HepG2 (cell line): ENCODE measurements at regions not wholly inside any gene's neighbourhood (a gene's known extent, or its start where the extent isn't known, plus 50 kb on each side); places are given as distances from the start of the nearest gene placed in this dataset.

Source experiments
- ATAC-seq: fragments of 200-7000 bp; cut with Tn5 transposase; 3 replicates; pipeline ENCODE4 v1.9.1; 2020; ENCODE audit warnings: mild to moderate bottlenecking, moderate library complexity
- BruUV-seq: library from RNA; stranded (reverse); fragments of 400-500 nt; replicated peaks from 2 replicates; lab custom pipeline; 2021; lab: Mats Ljungman, UMichigan
- CTCF ChIA-PET: fragments of 300-600 bp; formaldehyde crosslinking; extraction: SDS; loops from one replicate; lab custom pipeline; 2021; ENCODE audit warnings: low total read pairs, inconsistent platforms, low intra/inter-chr PET ratio; lab: Yijun Ruan, JAX
- POLR2A ChIA-PET: fragments of 350-600 bp; sonication (Branson Sonifier 250); formaldehyde crosslinking; loops from one replicate; lab custom pipeline; 2020; ENCODE audit warnings: antibody characterized with exemption, inconsistent platforms; lab: Yijun Ruan, JAX
- DNase-seq: peaks from one replicate; pipeline ENCODE4 v3.0.0-alpha.2; 2015; ENCODE audit warnings: low spot score
- FAIRE-seq: peaks from 3 replicates; lab custom pipeline; 2011; peaks lifted over from hg19 to GRCh38; lab: Jason Lieb, UNC
- H2AFZ ChIP-seq: one replicate; pipeline ENCODE4 v1.6.1; 2011; ENCODE audit warnings: low read length, inconsistent platforms
- H3K27ac ChIP-seq: fragments of 300-600 bp; 3 replicates; pipeline ENCODE4 v1.8.0; 2011; ENCODE audit warnings: mixed run types, mild to moderate bottlenecking, mixed read lengths, low read length, inconsistent platforms; ENCODE audit not compliant: insufficient read depth; ENCODE audit errors: extremely low read length
- H3K27me3 ChIP-seq, 2 experiments: fragments of 200-600 bp in 1 of 2; 2 replicates in 1 of 2; 3 replicates in 1 of 2; pipeline versions ENCODE4 v1.6.0 to v1.8.0; 2011; ENCODE audit warnings: low read length in 2 of 2, mild to moderate bottlenecking in 2 of 2, moderate library complexity in 2 of 2, inconsistent platforms in 1 of 2; ENCODE audit not compliant: insufficient read depth in 2 of 2, control insufficient read depth in 1 of 2
- H3K36me3 ChIP-seq, 2 experiments: fragments of 200-600 bp in 1 of 2; replicated peaks in 1 of 2; 2 replicates in 1 of 2; 3 replicates in 1 of 2; pipeline versions ENCODE4 v1.5.1 to v1.8.0; 2011; ENCODE audit warnings: low read length in 2 of 2, inconsistent platforms in 1 of 2; ENCODE audit not compliant: insufficient read depth in 2 of 2, control insufficient read depth in 1 of 2
- H3K4me1 ChIP-seq: 2 replicates; pipeline ENCODE4 v1.5.1; 2012; ENCODE audit warnings: low read length, inconsistent platforms; ENCODE audit not compliant: insufficient read depth
- H3K4me2 ChIP-seq: 2 replicates; pipeline ENCODE4 v1.6.0; 2011; ENCODE audit warnings: low read depth, low read length, inconsistent platforms
- H3K4me3 ChIP-seq, 3 experiments: fragments of 200-600 bp in 1 of 3; sonication (generic), shearing (Covaris generic) in 1 of 3; replicated peaks in 1 of 3; 2 replicates each; pipeline ENCODE4 v1.5.1; 2011 to 2016; ENCODE audit warnings: low read length in 3 of 3, inconsistent platforms in 2 of 3, low read depth in 2 of 3, mild to moderate bottlenecking in 2 of 3, control low read depth in 1 of 3, mixed read lengths in 1 of 3; ENCODE audit not compliant: insufficient read depth in 1 of 3
- H3K79me2 ChIP-seq: one replicate; pipeline ENCODE4 v1.6.1; 2011; ENCODE audit warnings: low read length, inconsistent platforms; ENCODE audit not compliant: insufficient read depth
- H3K9ac ChIP-seq: 2 replicates; pipeline ENCODE4 v1.6.0; 2011; ENCODE audit warnings: mild to moderate bottlenecking, low read depth, low read length, inconsistent platforms; ENCODE audit not compliant: insufficient read depth
- H3K9me3 ChIP-seq: 2 replicates; pipeline ENCODE4 v1.5.1; 2012; ENCODE audit warnings: mild to moderate bottlenecking, low read length
- H4K20me1 ChIP-seq: 2 replicates; pipeline ENCODE4 v1.6.0; 2011; ENCODE audit warnings: inconsistent platforms, mild to moderate bottlenecking, low read length, moderate library complexity; ENCODE audit not compliant: insufficient read depth
- ATF2 ChIP-seq: sonication (generic); formaldehyde crosslinking; IDR thresholded peaks from 2 replicates; pipeline ENCODE4 v1.4.0; 2020; ENCODE audit warnings: missing genetic modification reagents
- GATAD2A ChIP-seq: IDR thresholded peaks from 2 replicates; pipeline ENCODE4 v1.6.1; 2016
- ISL2 ChIP-seq: sonication (generic); formaldehyde crosslinking; IDR thresholded peaks from 2 replicates; pipeline ENCODE4 v1.5.0; 2020; ENCODE audit warnings: missing genetic modification reagents
- MATR3 ChIP-seq: sonication (generic); formaldehyde crosslinking; IDR thresholded peaks from 2 replicates; pipeline ENCODE4 v1.4.0; 2020; ENCODE audit warnings: missing genetic modification reagents
- NR2F6 ChIP-seq, 2 experiments: IDR thresholded peaks; 2 replicates each; pipeline ENCODE4 v1.6.1; 2016; ENCODE audit warnings: antibody characterized with exemption in 1 of 2, mild to moderate bottlenecking in 1 of 2
- SKIL ChIP-seq: sonication (generic); formaldehyde crosslinking; IDR thresholded peaks from 2 replicates; pipeline ENCODE4 v1.8.0; 2022; ENCODE audit warnings: missing genetic modification reagents, mild to moderate bottlenecking, moderate library complexity, borderline replicate concordance
- SMAD3 ChIP-seq: sonication (generic); formaldehyde crosslinking; IDR thresholded peaks from 2 replicates; pipeline ENCODE4 v1.4.0; 2020; ENCODE audit warnings: missing genetic modification reagents
- TBL1XR1 ChIP-seq: fragments of 150-350 bp; IDR thresholded peaks from 2 replicates; pipeline ENCODE4 v1.6.1; 2014; ENCODE audit warnings: borderline replicate concordance, low read length; ENCODE audit not compliant: partially characterized antibody
- TEAD3 ChIP-seq: optimal IDR thresholded peaks from 2 replicates; pipeline ENCODE3; 2016; ENCODE audit warnings: borderline replicate concordance
- ZBTB8A ChIP-seq: sonication (generic); formaldehyde crosslinking; IDR thresholded peaks from 2 replicates; pipeline ENCODE4 v1.4.0; 2020; ENCODE audit warnings: mild to moderate bottlenecking, low read depth, missing genetic modification reagents, borderline replicate concordance
- ZNF205 ChIP-seq: IDR thresholded peaks from 2 replicates; pipeline ENCODE4 v1.6.1; 2018; ENCODE audit warnings: missing biosample characterization, missing genetic modification reagents
- ZNF256 ChIP-seq: sonication (generic); formaldehyde crosslinking; conservative IDR thresholded peaks from 2 replicates; pipeline ENCODE4 v1.4.0; 2020; ENCODE audit warnings: missing genetic modification reagents
- ZNF263 ChIP-seq: sonication (generic); formaldehyde crosslinking; IDR thresholded peaks from 2 replicates; pipeline ENCODE4 v1.4.0; 2020; ENCODE audit warnings: missing genetic modification reagents
- ZNF337 ChIP-seq: sonication (generic); formaldehyde crosslinking; IDR thresholded peaks from 2 replicates; pipeline ENCODE4 v1.5.1; 2020; ENCODE audit warnings: missing genetic modification reagents, low read depth, mild to moderate bottlenecking, borderline replicate concordance
- ZNF343 ChIP-seq: sonication (generic); formaldehyde crosslinking; IDR thresholded peaks from 2 replicates; pipeline ENCODE4 v1.4.0; 2020; ENCODE audit warnings: mild to moderate bottlenecking, missing genetic modification reagents
- ZNF546 ChIP-seq: sonication (generic); formaldehyde crosslinking; conservative IDR thresholded peaks from 2 replicates; pipeline ENCODE4 v1.8.1; 2023; ENCODE audit warnings: mild to moderate bottlenecking, missing genetic modification reagents
- ZNF569 ChIP-seq: sonication (generic); formaldehyde crosslinking; IDR thresholded peaks from 2 replicates; pipeline ENCODE4 v1.5.0; 2020; ENCODE audit warnings: mild to moderate bottlenecking, missing genetic modification reagents, moderate library complexity, borderline replicate concordance
- ZNF749 ChIP-seq: sonication (generic); formaldehyde crosslinking; IDR thresholded peaks from 2 replicates; pipeline ENCODE4 v1.8.0; 2022; ENCODE audit warnings: mild to moderate bottlenecking, missing genetic modification reagents, moderate library complexity, borderline replicate concordance
- ZNF770 ChIP-seq: sonication (generic); formaldehyde crosslinking; IDR thresholded peaks from 2 replicates; pipeline ENCODE4 v1.5.0; 2020; ENCODE audit warnings: mild to moderate bottlenecking, missing genetic modification reagents
- WGBS: methylation state at CpG from one replicate; pipeline ENCODE4 v1.1.6; 2017; ENCODE audit warnings: low lambda C conversion rate; 5-methylcytosine and 5-hydroxymethylcytosine counted together
- in situ Hi-C: cut with HindIII; loops from 2 replicates; pipeline ENCODE4 v1.10.0; 2017; ENCODE audit warnings: low pct_unique_long_range_greater_than_20kb; ENCODE audit not compliant: extremely low pct_ligation_motif_present
- intact Hi-C: fragments of 100-400 bp; cut with micrococcal nuclease; formaldehyde crosslinking; loops from one replicate; pipeline ENCODE4 v1.10.0; 2022; ENCODE audit not compliant: unreplicated experiment

GRCh38 chr1:215397106-215397505, 170.0 kb upstream of the KCTD3 start (continued):
- no peak for TF ChIP-seq ZNF337
- TF ChIP-seq SKIL (CRISPR knock-in tag): no peak
- TF ChIP-seq MATR3: no peak
- TF ChIP-seq ZNF205 (CRISPR knock-in tag): no peak
- no peak for TF ChIP-seq ZNF749 (CRISPR knock-in tag)
- no peak for TF ChIP-seq ZNF263 (CRISPR knock-in tag)
- TF ChIP-seq, all 625 proteins: peak for 0

- no peak for FAIRE-seq
- no peak for ATAC-seq
- H3K27ac ChIP-seq: no peak overlapping the region
- no peaks in the 10 kb centered on the region for H3K9me3 ChIP-seq
- H3K4me2 ChIP-seq: no peak overlapping the region
- H3K27me3 ChIP-seq: no peaks in the 10 kb centered on the region
- no peaks in the 10 kb centered on the region for H4K20me1 ChIP-seq
- no peaks in the 10 kb centered on the region for H3K4me1 ChIP-seq
- in situ Hi-C loops (no loop called here), intact Hi-C loops (no loop called here)
- no peak overlapping the region for H2AFZ ChIP-seq
- H3K4me3 ChIP-seq: no peak overlapping the region
- CTCF ChIA-PET: no interaction called here
- POLR2A ChIA-PET: no interaction called here
- BruUV-seq: no TSS peak
- no peak overlapping the region for H3K9ac ChIP-seq
- 19% methylated on average over 4 of the region's 4 CpGs for WGBS
- H3K36me3 ChIP-seq: no peaks in the 10 kb centered on the region
- no peaks in the 10 kb centered on the region for H3K79me2 ChIP-seq
- no peak for DNase-seq
- TF ChIP-seq SMAD3 (CRISPR knock-in tag): no peak
- no peak for TF ChIP-seq NR2F6 (IDR thresholded peaks at IDR 0.05)
- TF ChIP-seq NR2F6 (CRISPR knock-in tag; IDR thresholded peaks at IDR 0.05): no peak
- no peak for TF ChIP-seq GATAD2A
- TF ChIP-seq ZNF256 (CRISPR knock-in tag): no peak
- TF ChIP-seq ZNF770 (CRISPR knock-in tag): no peak
- TF ChIP-seq ISL2 (CRISPR knock-in tag): no peak
- no peak for TF ChIP-seq ZBTB8A
- no peak for TF ChIP-seq ZNF546 (CRISPR knock-in tag)
- no peak for TF ChIP-seq ATF2 (CRISPR knock-in tag)
- no peak for TF ChIP-seq TBL1XR1
- no peak for TF ChIP-seq ZNF569 (CRISPR knock-in tag)
- no peak for TF ChIP-seq ZNF343
- no peak for TF ChIP-seq TEAD3 (CRISPR knock-in tag)
Observed at GRCh38 chr1:215397843-215398242, 169.3 kb upstream of the KCTD3 start.
